Liver (tissue), 8 donors: ENCODE measurements at regions not wholly inside any gene's neighbourhood (a gene's known extent, or its start where the extent isn't known, plus 50 kb on each side); places are given as distances from the start of the nearest gene placed in this dataset.

Experiments
- DNase-seq: peaks from one replicate; pipeline ENCODE4 v3.0.0-alpha.2; 2017; ENCODE audit warnings: low spot score
- H3K27ac ChIP-seq, 2 donors: one replicate each; pipeline ENCODE4 v1.7.0; 2013; ENCODE audit warnings: inconsistent platforms in 2 of 2, low read length in 2 of 2, control low read depth in 1 of 2, low read depth in 1 of 2, mild to moderate bottlenecking in 1 of 2
- H3K27me3 ChIP-seq, 4 donors: one replicate each; pipeline versions ENCODE4 v1.6.1 to v1.7.0; 2013; ENCODE audit warnings: low read length in 3 of 4, inconsistent platforms in 1 of 4, mild to moderate bottlenecking in 1 of 4, moderate library complexity in 1 of 4; ENCODE audit not compliant: control insufficient read depth in 4 of 4, insufficient read depth in 4 of 4
- H3K36me3 ChIP-seq, 4 donors: one replicate each; pipeline versions ENCODE4 v1.6.1 to v1.7.0; 2013; ENCODE audit warnings: low read length in 3 of 4, mild to moderate bottlenecking in 3 of 4, low read depth in 1 of 4, moderate library complexity in 1 of 4; ENCODE audit not compliant: control insufficient read depth in 4 of 4, insufficient read depth in 3 of 4
- H3K4me1 ChIP-seq, 4 donors: one replicate each; pipeline versions ENCODE4 v1.6.1 to v1.7.0; 2013; ENCODE audit warnings: low read length in 3 of 4, mild to moderate bottlenecking in 3 of 4, moderate library complexity in 1 of 4; ENCODE audit not compliant: control insufficient read depth in 4 of 4, insufficient read depth in 4 of 4
- H3K4me3 ChIP-seq, 3 donors: one replicate each; pipeline versions ENCODE4 v1.6.1 to v1.7.0; 2013; ENCODE audit warnings: low read length in 3 of 3, control low read depth in 1 of 3, low read depth in 1 of 3, mild to moderate bottlenecking in 1 of 3
- H3K9ac ChIP-seq, 2 donors: one replicate each; pipeline ENCODE4 v1.7.0; 2013; ENCODE audit warnings: low read length in 2 of 2, mild to moderate bottlenecking in 2 of 2, moderate library complexity in 2 of 2, control low read depth in 1 of 2, low read depth in 1 of 2
- H3K9me3 ChIP-seq, 4 donors: one replicate each; pipeline versions ENCODE4 v1.6.1 to v1.7.0; 2013; ENCODE audit warnings: low read length in 3 of 4; ENCODE audit not compliant: control insufficient read depth in 4 of 4
- CTCF ChIP-seq: fragments of 150-350 bp; IDR thresholded peaks from 2 replicates; pipeline ENCODE4 v1.5.1; 2017; ENCODE audit warnings: improper control_type of control experiment, low read depth, low read length; ENCODE audit not compliant: missing input control
- EGR1 ChIP-seq, 2 donors: IDR thresholded peaks; 2 replicates each; pipeline ENCODE4 v1.6.1; 2016 to 2018; ENCODE audit warnings: antibody characterized with exemption in 2 of 2, low read depth in 2 of 2
- FOXA1 ChIP-seq: IDR thresholded peaks from 2 replicates; pipeline ENCODE4 v1.6.1; 2016; ENCODE audit warnings: antibody characterized with exemption
- FOXA2 ChIP-seq: IDR thresholded peaks from 2 replicates; pipeline ENCODE4 v1.6.1; 2016; ENCODE audit warnings: antibody characterized with exemption
- GABPA ChIP-seq, 2 donors: IDR thresholded peaks in 1 of 2; conservative IDR thresholded peaks in 1 of 2; 2 replicates each; pipeline ENCODE4 v1.6.1; 2016; ENCODE audit warnings: antibody characterized with exemption in 2 of 2, mild to moderate bottlenecking in 1 of 2, moderate library complexity in 1 of 2
- HNF4G ChIP-seq: IDR thresholded peaks from 2 replicates; pipeline ENCODE4 v1.6.1; 2016; ENCODE audit warnings: antibody characterized with exemption
- JUND ChIP-seq, 2 donors: IDR thresholded peaks; 2 replicates each; pipeline ENCODE4 v1.6.1; 2016; ENCODE audit warnings: antibody characterized with exemption in 2 of 2
- MAX ChIP-seq: IDR thresholded peaks from 2 replicates; pipeline ENCODE4 v1.6.1; 2016; ENCODE audit warnings: antibody characterized with exemption
- NR2F2 ChIP-seq: IDR thresholded peaks from 2 replicates; pipeline ENCODE4 v1.6.1; 2016; ENCODE audit warnings: antibody characterized with exemption
- RAD21 ChIP-seq, 2 donors: IDR thresholded peaks; 2 replicates each; pipeline ENCODE4 v1.6.1; 2016; ENCODE audit warnings: antibody characterized with exemption in 2 of 2, mild to moderate bottlenecking in 2 of 2
- TAF1 ChIP-seq: conservative IDR thresholded peaks from 2 replicates; pipeline ENCODE4 v1.6.1; 2016; ENCODE audit warnings: antibody characterized with exemption, mild to moderate bottlenecking
- YY1 ChIP-seq: IDR thresholded peaks from 2 replicates; pipeline ENCODE4 v1.6.1; 2016; ENCODE audit warnings: antibody characterized with exemption, mild to moderate bottlenecking
- ZBTB33 ChIP-seq: IDR thresholded peaks from 2 replicates; pipeline ENCODE4 v1.6.1; 2016; ENCODE audit warnings: antibody characterized with exemption
- WGBS: extraction: QIAGEN DNeasy Blood & Tissue Kit; methylation state at CpG from one replicate; pipeline ENCODE4 v1.1.7; 2013; 5-methylcytosine and 5-hydroxymethylcytosine counted together
- TF ChIP-seq, protein P1 (sequence below): IDR thresholded peaks from 2 replicates; pipeline ENCODE4 v1.6.1; 2016; ENCODE audit warnings: antibody characterized with exemption
- donor health status: healthy.
- donor health status: healthy.
- donor health status: healthy.
- donor health status: healthy.
- donor health status: healthy.

- H3K4me1 ChIP-seq: no peaks in the 10 kb centered on the region
- H3K9ac ChIP-seq: no peak overlapping the region
- H3K9me3 ChIP-seq: no peaks in the 10 kb centered on the region
- TF ChIP-seq, protein P1, sequence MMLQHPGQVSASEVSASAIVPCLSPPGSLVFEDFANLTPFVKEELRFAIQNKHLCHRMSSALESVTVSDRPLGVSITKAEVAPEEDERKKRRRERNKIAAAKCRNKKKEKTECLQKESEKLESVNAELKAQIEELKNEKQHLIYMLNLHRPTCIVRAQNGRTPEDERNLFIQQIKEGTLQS: no peak
- TF ChIP-seq ZBTB33: no peak
- H3K27ac ChIP-seq: no peak overlapping the region
- H3K27me3 ChIP-seq: peaks cover 0 to 6% (median 0%) of the 10 kb centered on the region in 4 donors
- H3K36me3 ChIP-seq: no peaks in the 10 kb centered on the region
- WGBS: 84% methylated on average over 3 of the region's 3 CpGs
- no peak overlapping the region for H3K4me3 ChIP-seq
- DNase-seq: no peak
Measured at GRCh38 chr3:5888851-5889250, 701.3 kb downstream of the EDEM1 start.

GRCh38 chr3:5889374-5889773 lies 701.9 kb downstream of the EDEM1 start:
- Histone ChIP-seq H3K4me3 (no peak overlapping the region), H3K9ac (no peak overlapping the region), H3K27me3 (peaks cover 0 to 6% (median 0%) of the 10 kb centered on the region in 4 donors), H3K36me3 (no peaks in the 10 kb centered on the region), H3K9me3 (no peaks in the 10 kb centered on the region), H3K4me1 (no peaks in the 10 kb centered on the region), H3K27ac (no peak overlapping the region)
- WGBS: 84% methylated on average over 3 of the region's 3 CpGs
- TF ChIP-seq EGR1 (IDR thresholded peaks at IDR 0.05; ENCODE audit: low read depth in 2 of 2) (no peak), FOXA1 (no peak), HNF4G (no peak), YY1 (no peak)
- DNase-seq: no peak

- TF ChIP-seq RAD21 (IDR thresholded peaks at IDR 0.05) (no peak), FOXA1 (no peak), YY1 (no peak), JUND (IDR thresholded peaks at IDR 0.05) (no peak), GABPA (IDR thresholded peaks at IDR 0.05 in 1 of 2, conservative IDR thresholded peaks at IDR 0.05 in 1 of 2) (no peak), HNF4G (no peak)
- Histone ChIP-seq H3K36me3 (no peaks in the 10 kb centered on the region), H3K9me3 (no peaks in the 10 kb centered on the region), H3K4me1 (no peaks in the 10 kb centered on the region), H3K27ac (no peak overlapping the region), H3K27me3 (peaks cover 0 to 6% (median 0%) of the 10 kb centered on the region in 4 donors), H3K4me3 (no peak overlapping the region), H3K9ac (no peak overlapping the region)
- 44% methylated on average over 4 of the region's 4 CpGs for WGBS
- no peak for DNase-seq
Measured at GRCh38 chr3:5891711-5892110, 704.2 kb downstream of the EDEM1 start.

DNA sequence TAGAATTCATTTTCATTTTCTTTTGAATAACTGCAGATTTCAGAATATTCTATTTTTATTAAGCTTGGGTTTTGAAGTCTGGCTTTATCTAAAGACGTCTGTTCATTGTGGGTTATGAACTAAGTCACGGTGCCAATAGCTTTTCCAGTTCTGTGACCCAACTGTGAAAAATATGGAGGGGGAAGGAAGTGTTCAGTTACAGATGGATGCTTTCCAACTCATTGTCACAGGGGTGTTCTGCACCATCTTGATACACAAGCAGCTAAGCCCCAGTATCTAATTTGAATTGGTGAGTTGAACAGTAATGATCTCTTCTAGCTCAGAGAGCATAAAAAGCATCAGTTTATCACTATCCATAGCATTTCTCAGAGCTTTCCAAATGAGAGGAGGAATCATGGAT lies 710.6 kb downstream of the EDEM1 start:
- no peak for DNase-seq
- Histone ChIP-seq H3K4me1 (no peaks in the 10 kb centered on the region), H3K27me3 (no peaks in the 10 kb centered on the region), H3K9ac (no peak overlapping the region), H3K9me3 (no peaks in the 10 kb centered on the region), H3K36me3 (no peaks in the 10 kb centered on the region), H3K27ac (no peak overlapping the region), H3K4me3 (no peak overlapping the region)
- 56% methylated on average over 2 of the region's 2 CpGs for WGBS
- TF ChIP-seq JUND (IDR thresholded peaks at IDR 0.05) (no peak), RAD21 (IDR thresholded peaks at IDR 0.05) (no peak), GABPA (IDR thresholded peaks at IDR 0.05 in 1 of 2, conservative IDR thresholded peaks at IDR 0.05 in 1 of 2) (no peak), FOXA2 (no peak), YY1 (no peak), MAX (no peak), TAF1 (no peak), NR2F2 (no peak), EGR1 (IDR thresholded peaks at IDR 0.05; ENCODE audit: low read depth in 2 of 2) (no peak), CTCF (no peak), ZBTB33 (no peak)
